OCI-LY3 (cell line): ENCODE measurements at regions not wholly inside any gene's neighbourhood (a gene's known extent, or its start where the extent isn't known, plus 50 kb on each side); places are given as distances from the start of the nearest gene placed in this dataset.

ENCODE experiments used
- H2AFZ ChIP-seq: fragments of 200-600, 300-600 bp; shearing (Covaris generic); 2 replicates; pipeline ENCODE4 v1.6.0; 2014; ENCODE audit warnings: antibody characterized with exemption, low read depth, low read length
- H3K27ac ChIP-seq: fragments of 200-600, 300-600 bp; sonication (generic); 2 replicates; pipeline ENCODE4 v1.5.1; 2014; ENCODE audit warnings: mild to moderate bottlenecking, low read length, moderate library complexity, mixed read lengths
- H3K27me3 ChIP-seq: fragments of 200-600, 300-600 bp; sonication (generic); 2 replicates; pipeline ENCODE4 v1.6.1; 2014; ENCODE audit warnings: low read depth, low read length, mixed read lengths
- H3K36me3 ChIP-seq: fragments of 200-600, 300-600 bp; sonication (generic); replicated peaks from 2 replicates; pipeline ENCODE3; 2014; ENCODE audit warnings: low read depth, low read length, mixed read lengths
- H3K4me1 ChIP-seq: fragments of 300-600, 200-600 bp; sonication (generic); 2 replicates; pipeline ENCODE4 v1.6.1; 2014; ENCODE audit warnings: low read length, mixed read lengths
- H3K4me2 ChIP-seq: fragments of 200-600, 300-600 bp; sonication (generic); 2 replicates; pipeline ENCODE4 v1.6.1; 2014; ENCODE audit warnings: low read length, mixed read lengths
- H3K4me3 ChIP-seq: fragments of 300-600, 200-600 bp; sonication (generic); 2 replicates; pipeline ENCODE4 v1.5.1; 2014; ENCODE audit warnings: antibody characterized with exemption, mild to moderate bottlenecking, low read length, moderate library complexity
- H3K79me2 ChIP-seq: fragments of 300-600, 200-600 bp; shearing (Covaris generic); 2 replicates; pipeline ENCODE4 v1.6.1; 2014; ENCODE audit warnings: mild to moderate bottlenecking, low read length, mixed read lengths
- H3K9ac ChIP-seq: fragments of 300-600, 200-600 bp; shearing (Covaris generic); 2 replicates; pipeline ENCODE4 v1.6.0; 2014; ENCODE audit warnings: mild to moderate bottlenecking, low read length, moderate library complexity
- H3K9me3 ChIP-seq: fragments of 200-600, 300-600 bp; shearing (Covaris generic); 2 replicates; pipeline ENCODE4 v1.6.1; 2014; ENCODE audit warnings: low read length, mixed read lengths; ENCODE audit not compliant: insufficient read depth
- H4K20me1 ChIP-seq: fragments of 200-600, 300-600 bp; sonication (generic); 2 replicates; pipeline ENCODE4 v1.6.1; 2016; ENCODE audit warnings: low read length, mixed read lengths; ENCODE audit not compliant: insufficient read depth
- CTCF ChIP-seq: fragments of 200-600, 300-600 bp; sonication (generic); IDR thresholded peaks from 2 replicates; pipeline ENCODE4 v1.5.1; 2014; ENCODE audit warnings: antibody characterized with exemption, low read length, low read depth
- EZH2phosphoT487 ChIP-seq: fragments of 200-600 bp; shearing (Covaris generic); IDR thresholded peaks from 2 replicates; pipeline ENCODE4 v1.6.1; 2018; ENCODE audit warnings: antibody characterized with exemption, mixed run types, low read depth

GRCh38 chr14:86243158-86243557 is 713.2 kb downstream of the FLRT2 start:
- no peak overlapping the region for H3K9ac ChIP-seq
- no peak overlapping the region for H3K27ac ChIP-seq
- no peaks in the 10 kb centered on the region for H3K9me3 ChIP-seq
- H3K4me1 ChIP-seq: peaks cover 8% of the 10 kb centered on the region
- H4K20me1 ChIP-seq: no peaks in the 10 kb centered on the region
- H3K36me3 ChIP-seq: no peaks in the 10 kb centered on the region
- H3K4me2 ChIP-seq: 0 out of 2 replicates have a peak overlapping the region, but pooled peaks have one; percentile 13
- no peak overlapping the region for H3K4me3 ChIP-seq
- H2AFZ ChIP-seq: no peak overlapping the region
- no peaks in the 10 kb centered on the region for H3K79me2 ChIP-seq
- no peaks in the 10 kb centered on the region for H3K27me3 ChIP-seq
- TF ChIP-seq EZH2phosphoT487 (no peak), CTCF (no peak)

GRCh38 chr14:86237733-86238132 is 707.8 kb downstream of the FLRT2 start:
- Histone ChIP-seq H3K36me3 (no peaks in the 10 kb centered on the region), H3K27me3 (no peaks in the 10 kb centered on the region), H3K79me2 (no peaks in the 10 kb centered on the region), H3K9me3 (no peaks in the 10 kb centered on the region), H3K4me2 (no peak overlapping the region), H3K4me3 (no peak overlapping the region), H4K20me1 (no peaks in the 10 kb centered on the region), H2AFZ (no peak overlapping the region), H3K9ac (no peak overlapping the region), H3K4me1 (peaks cover 1% of the 10 kb centered on the region), H3K27ac (no peak overlapping the region)
- no peak for TF ChIP-seq CTCF
- no peak for TF ChIP-seq EZH2phosphoT487

GRCh38 chr14:86221755-86222154 is 691.8 kb downstream of the FLRT2 start:
- no peaks in the 10 kb centered on the region for H4K20me1 ChIP-seq
- no peaks in the 10 kb centered on the region for H3K36me3 ChIP-seq
- no peaks in the 10 kb centered on the region for H3K27me3 ChIP-seq
- no peak overlapping the region for H3K9ac ChIP-seq
- no peak overlapping the region for H2AFZ ChIP-seq
- H3K4me3 ChIP-seq: no peak overlapping the region
- H3K27ac ChIP-seq: no peak overlapping the region
- TF ChIP-seq CTCF: no peak
- no peak for TF ChIP-seq EZH2phosphoT487
- H3K79me2 ChIP-seq: no peaks in the 10 kb centered on the region
- H3K4me2 ChIP-seq: no peak overlapping the region
- no peaks in the 10 kb centered on the region for H3K4me1 ChIP-seq
- no peaks in the 10 kb centered on the region for H3K9me3 ChIP-seq

- TF ChIP-seq CTCF (no peak), EZH2phosphoT487 (no peak)
- H3K79me2 ChIP-seq: no peaks in the 10 kb centered on the region
- H3K27ac ChIP-seq: no peak overlapping the region
- no peak overlapping the region for H3K4me2 ChIP-seq
- no peak overlapping the region for H2AFZ ChIP-seq
- no peaks in the 10 kb centered on the region for H3K4me1 ChIP-seq
- H3K36me3 ChIP-seq: no peaks in the 10 kb centered on the region
- H3K4me3 ChIP-seq: no peak overlapping the region
- H4K20me1 ChIP-seq: no peaks in the 10 kb centered on the region
- H3K27me3 ChIP-seq: no peaks in the 10 kb centered on the region
- H3K9me3 ChIP-seq: no peaks in the 10 kb centered on the region
- H3K9ac ChIP-seq: no peak overlapping the region
These were observed 691.1 kb downstream of the FLRT2 start for GRCh38 chr14:86221000-86221399.
